Type B pancreatic cell (in vitro differentiated cells): ENCODE measurements at regions not wholly inside any gene's neighbourhood (a gene's known extent, or its start where the extent isn't known, plus 50 kb on each side); places are given as distances from the start of the nearest gene placed in this dataset.

Experiments
- DNase-seq: peaks from one replicate; pipeline ENCODE4 v3.0.0; 2021; ENCODE audit warnings: mixed read lengths; ENCODE audit not compliant: unreplicated experiment; ENCODE audit errors: extremely low spot score
- H3K27ac Mint-ChIP-seq: 2 replicates; pipeline ENCODE4 v1.8.0; 2021; ENCODE audit warnings: mild to moderate bottlenecking, mixed read lengths
- H3K27me3 Mint-ChIP-seq: 2 replicates; pipeline ENCODE4 v1.8.0; 2021; ENCODE audit warnings: mixed read lengths
- H3K36me3 Mint-ChIP-seq: 2 replicates; pipeline ENCODE4 v1.8.0; 2021; ENCODE audit warnings: mixed read lengths
- H3K4me1 Mint-ChIP-seq: one replicate; pipeline ENCODE4 v1.8.0; 2021; ENCODE audit warnings: mixed read lengths; ENCODE audit not compliant: unreplicated experiment
- H3K4me3 Mint-ChIP-seq: 2 replicates; pipeline ENCODE4 v1.8.0; 2021; ENCODE audit warnings: mild to moderate bottlenecking, mixed read lengths
- H3K9me3 Mint-ChIP-seq: 2 replicates; pipeline ENCODE4 v1.8.0; 2021; ENCODE audit warnings: mixed read lengths
- CTCF ChIP-seq: fragments of 200-600 bp; sonication (generic); conservative IDR thresholded peaks from 2 replicates; pipeline ENCODE4 v1.5.0; 2021; ENCODE audit warnings: antibody characterized with exemption, mild to moderate bottlenecking

GRCh38 chr14:98194821-98195220, 1077.2 kb downstream of the BCL11B start:
- peaks cover 4% of the 10 kb centered on the region for H3K4me1 Mint-ChIP-seq
- H3K4me3 Mint-ChIP-seq, result no peak overlapping the region
- no peaks in the 10 kb centered on the region for H3K9me3 Mint-ChIP-seq
- H3K27me3 Mint-ChIP-seq, result peaks cover 11% of the 10 kb centered on the region
- H3K27ac Mint-ChIP-seq, result no peak overlapping the region
- TF ChIP-seq CTCF, result no peak
- DNase-seq, result no peak
- no peaks in the 10 kb centered on the region for H3K36me3 Mint-ChIP-seq

- Mint-ChIP-seq H3K9me3 (no peaks in the 10 kb centered on the region), H3K4me3 (no peak overlapping the region), H3K27ac (no peak overlapping the region), H3K36me3 (no peaks in the 10 kb centered on the region), H3K27me3 (peaks cover 11% of the 10 kb centered on the region), H3K4me1 (peaks cover 4% of the 10 kb centered on the region)
- no peak for DNase-seq
- no peak for TF ChIP-seq CTCF
Measured at GRCh38 chr14:98195256-98195655, 1076.7 kb downstream of the BCL11B start.

- TF ChIP-seq CTCF, result no peak
- Mint-ChIP-seq H3K9me3 (no peaks in the 10 kb centered on the region), H3K27ac (no peak overlapping the region), H3K27me3 (peaks cover 21% of the 10 kb centered on the region), H3K4me3 (no peak overlapping the region), H3K4me1 (peaks cover 4% of the 10 kb centered on the region), H3K36me3 (no peaks in the 10 kb centered on the region)
- no peak for DNase-seq
Measured at GRCh38 chr14:98197933-98198332, 1074.1 kb downstream of the BCL11B start.

- no peak overlapping the region for H3K27ac Mint-ChIP-seq
- TF ChIP-seq CTCF, result no peak
- H3K4me3 Mint-ChIP-seq, result no peak overlapping the region
- H3K27me3 Mint-ChIP-seq, result peaks cover 21% of the 10 kb centered on the region
- no peaks in the 10 kb centered on the region for H3K36me3 Mint-ChIP-seq
- H3K9me3 Mint-ChIP-seq, result no peaks in the 10 kb centered on the region
- DNase-seq, result no peak
- peaks cover 4% of the 10 kb centered on the region for H3K4me1 Mint-ChIP-seq
Measured at GRCh38 chr14:98198385-98198784, 1073.6 kb downstream of the BCL11B start.

- TF ChIP-seq CTCF, result no peak
- H3K27ac Mint-ChIP-seq, result no peak overlapping the region
- H3K9me3 Mint-ChIP-seq, result no peaks in the 10 kb centered on the region
- peaks cover 19% of the 10 kb centered on the region for H3K27me3 Mint-ChIP-seq
- no peak overlapping the region for H3K4me3 Mint-ChIP-seq
- no peak for DNase-seq
- peaks cover 15% of the 10 kb centered on the region for H3K4me1 Mint-ChIP-seq
- H3K36me3 Mint-ChIP-seq, result no peaks in the 10 kb centered on the region
Measured at GRCh38 chr14:98200601-98201000, 1071.4 kb downstream of the BCL11B start.

GRCh38 chr14:98203421-98203820, 1068.6 kb downstream of the BCL11B start:
- Mint-ChIP-seq H3K4me3 (no peak overlapping the region), H3K27me3 (peaks cover 18% of the 10 kb centered on the region), H3K9me3 (no peaks in the 10 kb centered on the region), H3K27ac (no peak overlapping the region), H3K36me3 (no peaks in the 10 kb centered on the region), H3K4me1 (peaks cover 11% of the 10 kb centered on the region)
- DNase-seq, result no peak
- TF ChIP-seq CTCF, result no peak
